ENCODE measurements at regions not wholly inside any gene's neighbourhood (a gene's known extent, or its start where the extent isn't known, plus 50 kb on each side); places are given as distances from the start of the nearest gene placed in this dataset.

- no peak for TF ChIP-seq CTCF (IDR thresholded peaks at IDR 0.05)
- no peak for TF ChIP-seq POLR2AphosphoS5 (IDR thresholded peaks at IDR 0.05)
Observed at GRCh38 chr17:62870552-62870971, 62.4 kb upstream of the MARCHF10 start.
